ENCODE measurements at regions not wholly inside any gene's neighbourhood (a gene's known extent, or its start where the extent isn't known, plus 50 kb on each side); places are given as distances from the start of the nearest gene placed in this dataset.
A peak's percentile ranks its signal among the peaks of the same experiment; 100 is the strongest.

- DNase-seq, result no peak
- H3K27me3 ChIP-seq (ENCODE audit: low read depth), result no peaks in the 10 kb centered on the region
- TF ChIP-seq CTCF (IDR thresholded peaks at IDR 0.05; ENCODE audit: borderline replicate concordance), result no peak
- intact Hi-C loops (cut with micrococcal nuclease), result no loop called here
- H3K27ac ChIP-seq (replicated peaks), result no peak overlapping the region
- no peaks in the 10 kb centered on the region for H3K9me3 ChIP-seq (replicated peaks)
- H3K4me3 ChIP-seq, result no peak overlapping the region
- H3K4me1 ChIP-seq, result peaks cover 19% of the 10 kb centered on the region
- no peaks in the 10 kb centered on the region for H3K36me3 ChIP-seq
Measured at GRCh38 chr20:8963330-8963729, 105.6 kb upstream of the PLCB4 start.

GRCh38 chr20:8964959-8965562, 103.8 kb upstream of the PLCB4 start:
- Histone ChIP-seq H3K27me3 (ENCODE audit: low read depth) (no peaks in the 10 kb centered on the region), H3K4me1 (peaks cover 36% of the 10 kb centered on the region), H3K36me3 (no peaks in the 10 kb centered on the region), H3K9me3 (replicated peaks) (no peaks in the 10 kb centered on the region), H3K27ac (replicated peaks) (peak overlapping the region; percentile 66), H3K4me3 (no peak overlapping the region)
- intact Hi-C loops (cut with micrococcal nuclease), result no loop called here
- TF ChIP-seq CTCF (IDR thresholded peaks at IDR 0.05; ENCODE audit: borderline replicate concordance), result no peak
- DNase-seq, result no peak

GRCh38 chr20:8967641-8968245, 101.1 kb upstream of the PLCB4 start:
- TF ChIP-seq CTCF (IDR thresholded peaks at IDR 0.05; ENCODE audit: borderline replicate concordance), result no peak
- Histone ChIP-seq H3K4me1 (peaks cover 59% of the 10 kb centered on the region), H3K27ac (replicated peaks) (peak overlapping the region; percentile 67), H3K9me3 (replicated peaks) (no peaks in the 10 kb centered on the region), H3K4me3 (no peak overlapping the region), H3K36me3 (no peaks in the 10 kb centered on the region), H3K27me3 (ENCODE audit: low read depth) (no peaks in the 10 kb centered on the region)
- DNase-seq, result no peak
- intact Hi-C loops (cut with micrococcal nuclease), result no loop called here

- TF ChIP-seq CTCF (IDR thresholded peaks at IDR 0.05; ENCODE audit: borderline replicate concordance), result no peak
- H3K27ac ChIP-seq (replicated peaks), result peak overlapping the region; percentile 67
Measured at GRCh38 chr20:8969146-8969583, 99.7 kb upstream of the PLCB4 start.

GRCh38 chr20:8971669-8972316, 97.1 kb upstream of the PLCB4 start:
- TF ChIP-seq CTCF (IDR thresholded peaks at IDR 0.05; ENCODE audit: borderline replicate concordance), result no peak
- peak overlapping the region; percentile 67 for H3K27ac ChIP-seq (replicated peaks)
- no peaks in the 10 kb centered on the region for H3K9me3 ChIP-seq (replicated peaks)
- H3K4me3 ChIP-seq, result no peak overlapping the region
- DNase-seq, result no peak
- intact Hi-C loops (cut with micrococcal nuclease), result no loop called here
- no peaks in the 10 kb centered on the region for H3K27me3 ChIP-seq (ENCODE audit: low read depth)
- H3K36me3 ChIP-seq, result no peaks in the 10 kb centered on the region
- H3K4me1 ChIP-seq, result peaks cover 44% of the 10 kb centered on the region

More at GRCh38 chr20:8969146-8969583, 99.7 kb upstream of the PLCB4 start:
- Histone ChIP-seq H3K4me1 (peaks cover 58% of the 10 kb centered on the region), H3K36me3 (no peaks in the 10 kb centered on the region), H3K9me3 (replicated peaks) (no peaks in the 10 kb centered on the region), H3K4me3 (no peak overlapping the region), H3K27me3 (ENCODE audit: low read depth) (no peaks in the 10 kb centered on the region)
- DNase-seq, result no peak
- intact Hi-C loops (cut with micrococcal nuclease), result no loop called here

All from left ventricle myocardium inferior (tissue), 1 donor.